SK-N-MC (cell line): ENCODE measurements at regions not wholly inside any gene's neighbourhood (a gene's known extent, or its start where the extent isn't known, plus 50 kb on each side); places are given as distances from the start of the nearest gene placed in this dataset.

ENCODE experiments used
- FOXP2 ChIP-seq: optimal IDR thresholded peaks from 2 replicates; pipeline ENCODE3; 2011; ENCODE audit warnings: mild to moderate bottlenecking, moderate library complexity; ENCODE audit not compliant: insufficient read depth; ENCODE audit errors: extremely low read length, control extremely low read depth
- POLR2AphosphoS5 ChIP-seq: IDR thresholded peaks from 2 replicates; pipeline ENCODE4 v1.6.1; 2012; ENCODE audit warnings: mild to moderate bottlenecking, low read depth, low read length, borderline replicate concordance

DNA sequence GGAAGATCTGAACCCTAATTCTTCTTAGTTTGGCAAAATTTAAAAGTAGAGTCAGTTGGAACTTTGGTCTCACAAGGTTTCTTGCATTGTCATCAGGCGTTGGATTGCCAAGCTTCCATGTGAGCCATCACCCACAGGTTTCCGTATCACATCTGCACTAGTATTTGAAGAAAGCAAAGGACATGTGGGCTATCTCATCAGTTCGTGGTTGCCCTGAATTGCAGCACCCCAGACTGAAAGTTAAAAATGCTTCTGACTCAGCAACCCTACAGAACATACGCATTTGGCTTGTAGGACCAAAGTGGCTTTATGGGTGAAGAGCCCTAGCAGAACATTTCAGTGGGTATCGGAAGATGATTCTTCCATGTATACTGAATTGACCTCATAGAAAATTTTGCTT lies 358.0 kb downstream of the ENC1 start:
- TF ChIP-seq POLR2AphosphoS5 (no peak), FOXP2 (no peak)
